HL-60 (cell line): ENCODE measurements at regions not wholly inside any gene's neighbourhood (a gene's known extent, or its start where the extent isn't known, plus 50 kb on each side); places are given as distances from the start of the nearest gene placed in this dataset.

Source experiments
- CTCF ChIP-seq: IDR thresholded peaks from one replicate; pipeline ENCODE4 v1.5.1; 2011; ENCODE audit warnings: low read length, control low read depth, inconsistent platforms; ENCODE audit not compliant: insufficient read depth
- POLR2AphosphoS5 ChIP-seq: IDR thresholded peaks from 2 replicates; pipeline ENCODE4 v1.6.1; 2012; ENCODE audit warnings: low read depth
- SPI1 ChIP-seq: IDR thresholded peaks from 2 replicates; pipeline ENCODE4 v1.6.1; 2012; ENCODE audit warnings: low read depth, mild to moderate bottlenecking, borderline replicate concordance
- TF ChIP-seq, protein P1 (sequence below): IDR thresholded peaks from 2 replicates; pipeline ENCODE4 v1.6.1; 2012; ENCODE audit warnings: low read depth; ENCODE audit not compliant: insufficient replicate concordance

GRCh38 chr14:54104601-54105145 lies 148.0 kb upstream of the BMP4 start:
- TF ChIP-seq CTCF (no peak), POLR2AphosphoS5 (no peak), SPI1 (no peak)
- TF ChIP-seq, protein P1, sequence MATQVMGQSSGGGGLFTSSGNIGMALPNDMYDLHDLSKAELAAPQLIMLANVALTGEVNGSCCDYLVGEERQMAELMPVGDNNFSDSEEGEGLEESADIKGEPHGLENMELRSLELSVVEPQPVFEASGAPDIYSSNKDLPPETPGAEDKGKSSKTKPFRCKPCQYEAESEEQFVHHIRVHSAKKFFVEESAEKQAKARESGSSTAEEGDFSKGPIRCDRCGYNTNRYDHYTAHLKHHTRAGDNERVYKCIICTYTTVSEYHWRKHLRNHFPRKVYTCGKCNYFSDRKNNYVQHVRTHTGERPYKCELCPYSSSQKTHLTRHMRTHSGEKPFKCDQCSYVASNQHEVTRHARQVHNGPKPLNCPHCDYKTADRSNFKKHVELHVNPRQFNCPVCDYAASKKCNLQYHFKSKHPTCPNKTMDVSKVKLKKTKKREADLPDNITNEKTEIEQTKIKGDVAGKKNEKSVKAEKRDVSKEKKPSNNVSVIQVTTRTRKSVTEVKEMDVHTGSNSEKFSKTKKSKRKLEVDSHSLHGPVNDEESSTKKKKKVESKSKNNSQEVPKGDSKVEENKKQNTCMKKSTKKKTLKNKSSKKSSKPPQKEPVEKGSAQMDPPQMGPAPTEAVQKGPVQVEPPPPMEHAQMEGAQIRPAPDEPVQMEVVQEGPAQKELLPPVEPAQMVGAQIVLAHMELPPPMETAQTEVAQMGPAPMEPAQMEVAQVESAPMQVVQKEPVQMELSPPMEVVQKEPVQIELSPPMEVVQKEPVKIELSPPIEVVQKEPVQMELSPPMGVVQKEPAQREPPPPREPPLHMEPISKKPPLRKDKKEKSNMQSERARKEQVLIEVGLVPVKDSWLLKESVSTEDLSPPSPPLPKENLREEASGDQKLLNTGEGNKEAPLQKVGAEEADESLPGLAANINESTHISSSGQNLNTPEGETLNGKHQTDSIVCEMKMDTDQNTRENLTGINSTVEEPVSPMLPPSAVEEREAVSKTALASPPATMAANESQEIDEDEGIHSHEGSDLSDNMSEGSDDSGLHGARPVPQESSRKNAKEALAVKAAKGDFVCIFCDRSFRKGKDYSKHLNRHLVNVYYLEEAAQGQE = no peak
